GM23338 (cell line): ENCODE measurements at regions not wholly inside any gene's neighbourhood (a gene's known extent, or its start where the extent isn't known, plus 50 kb on each side); places are given as distances from the start of the nearest gene placed in this dataset.

Experiments
- EZH2 ChIP-seq: fragments of 200-600 bp; sonication (generic); IDR thresholded peaks from one replicate; pipeline ENCODE4 v1.8.0; 2017; ENCODE audit warnings: antibody characterized with exemption, mild to moderate bottlenecking, low read depth; ENCODE audit not compliant: unreplicated experiment
- EZH2phosphoT487 ChIP-seq: fragments of 200-600 bp; sonication (generic); IDR thresholded peaks from one replicate; pipeline ENCODE4 v1.8.1; 2018; ENCODE audit warnings: antibody characterized with exemption; ENCODE audit not compliant: unreplicated experiment
- JUNB ChIP-seq: IDR thresholded peaks from one replicate; pipeline ENCODE4 v1.6.1; 2016; ENCODE audit warnings: antibody characterized with exemption; ENCODE audit not compliant: unreplicated experiment
- NANOG ChIP-seq: IDR thresholded peaks from 2 replicates; pipeline ENCODE4 v1.6.1; 2016; ENCODE audit warnings: antibody characterized with exemption, borderline replicate concordance
- ZNF114 ChIP-seq: fragments of 250-450 bp; sonication (Bioruptor Pico); IDR thresholded peaks from 2 replicates; pipeline ENCODE4 v1.5.0; 2020; ENCODE audit warnings: mild to moderate bottlenecking, moderate library complexity
- ZNF331 ChIP-seq: fragments of 250-450 bp; sonication (Bioruptor Pico); IDR thresholded peaks from 2 replicates; pipeline ENCODE4 v1.5.0; 2020; ENCODE audit warnings: low read depth, mild to moderate bottlenecking, moderate library complexity
- TF ChIP-seq, protein P1 (sequence below): IDR thresholded peaks from 2 replicates; pipeline ENCODE4 v1.6.1; 2016; ENCODE audit warnings: antibody characterized with exemption
- TF ChIP-seq, protein P2 (sequence below): IDR thresholded peaks from one replicate; pipeline ENCODE4 v1.6.1; 2018; ENCODE audit warnings: antibody characterized with exemption; ENCODE audit not compliant: unreplicated experiment

DNA sequence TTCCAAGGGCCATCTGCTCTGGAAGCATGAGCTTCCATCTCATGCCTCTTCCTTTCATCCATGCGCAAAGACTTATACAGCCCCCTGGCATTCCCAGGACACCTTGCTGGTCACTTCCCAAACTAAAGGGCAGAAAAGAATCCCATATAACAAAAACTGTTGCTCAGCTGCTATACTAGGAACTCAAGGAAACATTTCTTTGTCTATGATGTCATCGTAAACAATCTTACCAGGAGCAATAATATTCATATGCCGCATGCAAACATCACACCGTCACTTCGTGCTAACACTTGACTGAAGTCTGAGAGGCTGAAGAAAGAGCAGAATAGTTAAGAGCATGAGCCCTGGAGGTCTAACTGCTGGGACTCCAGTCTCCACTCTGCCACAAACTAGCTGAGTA, 50.5 kb upstream of the CDKN3 start (continued):
- TF ChIP-seq, protein P1, sequence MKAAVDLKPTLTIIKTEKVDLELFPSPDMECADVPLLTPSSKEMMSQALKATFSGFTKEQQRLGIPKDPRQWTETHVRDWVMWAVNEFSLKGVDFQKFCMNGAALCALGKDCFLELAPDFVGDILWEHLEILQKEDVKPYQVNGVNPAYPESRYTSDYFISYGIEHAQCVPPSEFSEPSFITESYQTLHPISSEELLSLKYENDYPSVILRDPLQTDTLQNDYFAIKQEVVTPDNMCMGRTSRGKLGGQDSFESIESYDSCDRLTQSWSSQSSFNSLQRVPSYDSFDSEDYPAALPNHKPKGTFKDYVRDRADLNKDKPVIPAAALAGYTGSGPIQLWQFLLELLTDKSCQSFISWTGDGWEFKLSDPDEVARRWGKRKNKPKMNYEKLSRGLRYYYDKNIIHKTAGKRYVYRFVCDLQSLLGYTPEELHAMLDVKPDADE, result no peak
- TF ChIP-seq, protein P2, sequence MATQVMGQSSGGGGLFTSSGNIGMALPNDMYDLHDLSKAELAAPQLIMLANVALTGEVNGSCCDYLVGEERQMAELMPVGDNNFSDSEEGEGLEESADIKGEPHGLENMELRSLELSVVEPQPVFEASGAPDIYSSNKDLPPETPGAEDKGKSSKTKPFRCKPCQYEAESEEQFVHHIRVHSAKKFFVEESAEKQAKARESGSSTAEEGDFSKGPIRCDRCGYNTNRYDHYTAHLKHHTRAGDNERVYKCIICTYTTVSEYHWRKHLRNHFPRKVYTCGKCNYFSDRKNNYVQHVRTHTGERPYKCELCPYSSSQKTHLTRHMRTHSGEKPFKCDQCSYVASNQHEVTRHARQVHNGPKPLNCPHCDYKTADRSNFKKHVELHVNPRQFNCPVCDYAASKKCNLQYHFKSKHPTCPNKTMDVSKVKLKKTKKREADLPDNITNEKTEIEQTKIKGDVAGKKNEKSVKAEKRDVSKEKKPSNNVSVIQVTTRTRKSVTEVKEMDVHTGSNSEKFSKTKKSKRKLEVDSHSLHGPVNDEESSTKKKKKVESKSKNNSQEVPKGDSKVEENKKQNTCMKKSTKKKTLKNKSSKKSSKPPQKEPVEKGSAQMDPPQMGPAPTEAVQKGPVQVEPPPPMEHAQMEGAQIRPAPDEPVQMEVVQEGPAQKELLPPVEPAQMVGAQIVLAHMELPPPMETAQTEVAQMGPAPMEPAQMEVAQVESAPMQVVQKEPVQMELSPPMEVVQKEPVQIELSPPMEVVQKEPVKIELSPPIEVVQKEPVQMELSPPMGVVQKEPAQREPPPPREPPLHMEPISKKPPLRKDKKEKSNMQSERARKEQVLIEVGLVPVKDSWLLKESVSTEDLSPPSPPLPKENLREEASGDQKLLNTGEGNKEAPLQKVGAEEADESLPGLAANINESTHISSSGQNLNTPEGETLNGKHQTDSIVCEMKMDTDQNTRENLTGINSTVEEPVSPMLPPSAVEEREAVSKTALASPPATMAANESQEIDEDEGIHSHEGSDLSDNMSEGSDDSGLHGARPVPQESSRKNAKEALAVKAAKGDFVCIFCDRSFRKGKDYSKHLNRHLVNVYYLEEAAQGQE, result no peak
- TF ChIP-seq EZH2 (no peak), JUNB (no peak), EZH2phosphoT487 (no peak), ZNF114 (CRISPR knock-in tag) (no peak), ZNF331 (CRISPR knock-in tag) (no peak), NANOG (no peak)
